Activated CD8-positive, alpha-beta T cell treated with anti-CD3 and anti-CD28 coated beads for 36 hours (primary cell): ENCODE measurements at regions not wholly inside any gene's neighbourhood (a gene's known extent, or its start where the extent isn't known, plus 50 kb on each side); places are given as distances from the start of the nearest gene placed in this dataset.

Source experiments
- ATAC-seq: fragments of 200-7000 bp; cut with Tn5 transposase; one replicate; pipeline ENCODE4 v1.10.0; 2021; ENCODE audit warnings: mild to moderate bottlenecking, moderate library complexity
- CTCF ChIA-PET: fragments of 350-600 bp; sonication (Branson Sonifier 250); formaldehyde crosslinking; loops from one replicate; lab custom pipeline; 2021; ENCODE audit warnings: antibody characterized with exemption; lab: Charles Lee
- POLR2A ChIA-PET: fragments of 350-600 bp; sonication (Branson Sonifier 250); formaldehyde crosslinking; loops from one replicate; lab custom pipeline; 2021; ENCODE audit warnings: antibody characterized with exemption; lab: Charles Lee
- DNase-seq: peaks from one replicate; pipeline ENCODE4 v3.0.0-alpha.2; 2020
- H3K27ac Mint-ChIP-seq: one replicate; pipeline ENCODE4 v1.8.0; 2021; ENCODE audit warnings: mild to moderate bottlenecking, mixed read lengths
- H3K27me3 Mint-ChIP-seq: one replicate; pipeline ENCODE4 v1.8.0; 2021; ENCODE audit warnings: mixed read lengths
- H3K36me3 Mint-ChIP-seq: one replicate; pipeline ENCODE4 v1.8.0; 2021; ENCODE audit warnings: low read depth, mixed read lengths
- H3K4me1 Mint-ChIP-seq: one replicate; pipeline ENCODE4 v1.8.0; 2021; ENCODE audit warnings: low read depth, mixed read lengths
- H3K4me3 Mint-ChIP-seq: one replicate; pipeline ENCODE4 v1.8.0; 2021; ENCODE audit warnings: mild to moderate bottlenecking, moderate library complexity, mixed read lengths
- H3K9me3 Mint-ChIP-seq: one replicate; pipeline ENCODE4 v1.8.0; 2021; ENCODE audit warnings: mixed read lengths
- CTCF ChIP-seq: fragments of 200-600 bp; IDR thresholded peaks from one replicate; pipeline ENCODE4 v1.8.0; 2022; ENCODE audit warnings: antibody characterized with exemption, mild to moderate bottlenecking
- intact Hi-C: fragments of 100-400 bp; cut with micrococcal nuclease; formaldehyde crosslinking; loops from one replicate; pipeline ENCODE4 v1.10.0; 2022

GRCh38 chr10:2130705-2131305, 393.5 kb upstream of the ADARB2 start:
- CTCF ChIA-PET, result no interaction called here
- DNase-seq (no peak), ATAC-seq (no peak)
- H3K4me3 Mint-ChIP-seq, result no peak overlapping the region
- no peak for TF ChIP-seq CTCF
- no peaks in the 10 kb centered on the region for H3K36me3 Mint-ChIP-seq
- no peaks in the 10 kb centered on the region for H3K4me1 Mint-ChIP-seq
- H3K9me3 Mint-ChIP-seq, result no peaks in the 10 kb centered on the region
- POLR2A ChIA-PET, result no interaction called here
- no peak overlapping the region for H3K27ac Mint-ChIP-seq
- peaks cover 2% of the 10 kb centered on the region for H3K27me3 Mint-ChIP-seq
- intact Hi-C loops, result no loop called here

GRCh38 chr10:2128991-2129390, 391.7 kb upstream of the ADARB2 start:
- CTCF ChIA-PET, result no interaction called here
- no peak overlapping the region for H3K4me3 Mint-ChIP-seq

GRCh38 chr10:2124135-2124534, 386.8 kb upstream of the ADARB2 start:
- no peak for ATAC-seq
- Mint-ChIP-seq H3K4me3 (no peak overlapping the region), H3K9me3 (no peaks in the 10 kb centered on the region), H3K4me1 (no peaks in the 10 kb centered on the region), H3K27me3 (no peaks in the 10 kb centered on the region), H3K27ac (no peak overlapping the region), H3K36me3 (no peaks in the 10 kb centered on the region)
- intact Hi-C loops, result no loop called here
- TF ChIP-seq CTCF, result no peak
- ChIA-PET CTCF (no interaction called here), POLR2A (no interaction called here)
- DNase-seq, result no peak

More at GRCh38 chr10:2128991-2129390, 391.7 kb upstream of the ADARB2 start:
- ATAC-seq (no peak), DNase-seq (no peak)
- intact Hi-C loops, result no loop called here
- Mint-ChIP-seq H3K36me3 (no peaks in the 10 kb centered on the region), H3K9me3 (no peaks in the 10 kb centered on the region), H3K27ac (no peak overlapping the region), H3K4me1 (no peaks in the 10 kb centered on the region), H3K27me3 (peaks cover 2% of the 10 kb centered on the region)
- TF ChIP-seq CTCF, result no peak
- POLR2A ChIA-PET, result no interaction called here

- DNase-seq (no peak), ATAC-seq (no peak)
- no peak overlapping the region for H3K27ac Mint-ChIP-seq
- TF ChIP-seq CTCF, result no peak
- H3K27me3 Mint-ChIP-seq, result no peaks in the 10 kb centered on the region
- H3K9me3 Mint-ChIP-seq, result no peaks in the 10 kb centered on the region
- ChIA-PET POLR2A (no interaction called here), CTCF (no interaction called here)
- no peak overlapping the region for H3K4me3 Mint-ChIP-seq
- H3K36me3 Mint-ChIP-seq, result no peaks in the 10 kb centered on the region
- H3K4me1 Mint-ChIP-seq, result no peaks in the 10 kb centered on the region
- intact Hi-C loops, result no loop called here
These were observed 385.3 kb upstream of the ADARB2 start for GRCh38 chr10:2122431-2123124.

- Mint-ChIP-seq H3K27me3 (no peaks in the 10 kb centered on the region), H3K4me3 (no peak overlapping the region), H3K4me1 (no peaks in the 10 kb centered on the region), H3K27ac (no peak overlapping the region), H3K36me3 (no peaks in the 10 kb centered on the region), H3K9me3 (no peaks in the 10 kb centered on the region)
- ChIA-PET CTCF (no interaction called here), POLR2A (no interaction called here)
- ATAC-seq (no peak), DNase-seq (no peak)
- intact Hi-C loops, result no loop called here
- TF ChIP-seq CTCF, result no peak
These were observed 384.6 kb upstream of the ADARB2 start for GRCh38 chr10:2121929-2122328.
